Upper lobe of left lung (tissue), 4 donors: ENCODE measurements at regions not wholly inside any gene's neighbourhood (a gene's known extent, or its start where the extent isn't known, plus 50 kb on each side); places are given as distances from the start of the nearest gene placed in this dataset.

Experiments
- CTCF ChIP-seq, 6 experiments: fragments of 450-650 bp in 4 of 6; fragments of 200-600 bp in 2 of 6; sonication (generic) in 2 of 6; IDR thresholded peaks; one replicate each; pipeline ENCODE4 v1.5.1; 2016 to 2019; ENCODE audit warnings: antibody characterized with exemption in 6 of 6
- POLR2A ChIP-seq, 4 donors: fragments of 450-650 bp; IDR thresholded peaks; one replicate each; pipeline ENCODE4 v1.5.1; 2016 to 2017; ENCODE audit warnings: antibody characterized with exemption in 4 of 4, mild to moderate bottlenecking in 2 of 4
- POLR2AphosphoS5 ChIP-seq, 2 donors: sonication (generic); formaldehyde crosslinking; IDR thresholded peaks; one replicate each; pipeline ENCODE4 v1.5.1; 2017; ENCODE audit warnings: antibody characterized with exemption in 2 of 2

GRCh38 chr4:153963216-153963615 is 174.3 kb upstream of the SFRP2 start:
- no peak for TF ChIP-seq POLR2AphosphoS5 (IDR thresholded peaks at IDR 0.05)
- no peak for TF ChIP-seq CTCF (IDR thresholded peaks at IDR 0.05)
- no peak for TF ChIP-seq POLR2A (IDR thresholded peaks at IDR 0.05)
